ENCODE measurements at regions not wholly inside any gene's neighbourhood (a gene's known extent, or its start where the extent isn't known, plus 50 kb on each side); places are given as distances from the start of the nearest gene placed in this dataset.

- TF ChIP-seq CTCF (IDR thresholded peaks at IDR 0.05; ENCODE audit: low read depth, low read length) (no peak), EZH2phosphoT487 (IDR thresholded peaks at IDR 0.05; ENCODE audit: low read depth) (no peak)
These were observed 738.7 kb downstream of the MCTP2 start for GRCh38 chr15:94970096-94970495.

Measured in OCI-LY3 (cell line).